HG03095 (cell line): ENCODE measurements at regions not wholly inside any gene's neighbourhood (a gene's known extent, or its start where the extent isn't known, plus 50 kb on each side); places are given as distances from the start of the nearest gene placed in this dataset.
A peak's percentile ranks its signal among the peaks of the same experiment; 100 is the strongest.
"Not testable (repeated sequence)": the region's sequence is repeated elsewhere in the genome, so short reads cannot be mapped to it uniquely, and the experiment has no call there.

Experiments
- ATAC-seq: cut with Tn5 transposase; IDR thresholded peaks from one replicate; pipeline ENCODE4 v1.9.1; 2021; ENCODE audit warnings: moderate library complexity; ENCODE audit not compliant: unreplicated experiment

DNA sequence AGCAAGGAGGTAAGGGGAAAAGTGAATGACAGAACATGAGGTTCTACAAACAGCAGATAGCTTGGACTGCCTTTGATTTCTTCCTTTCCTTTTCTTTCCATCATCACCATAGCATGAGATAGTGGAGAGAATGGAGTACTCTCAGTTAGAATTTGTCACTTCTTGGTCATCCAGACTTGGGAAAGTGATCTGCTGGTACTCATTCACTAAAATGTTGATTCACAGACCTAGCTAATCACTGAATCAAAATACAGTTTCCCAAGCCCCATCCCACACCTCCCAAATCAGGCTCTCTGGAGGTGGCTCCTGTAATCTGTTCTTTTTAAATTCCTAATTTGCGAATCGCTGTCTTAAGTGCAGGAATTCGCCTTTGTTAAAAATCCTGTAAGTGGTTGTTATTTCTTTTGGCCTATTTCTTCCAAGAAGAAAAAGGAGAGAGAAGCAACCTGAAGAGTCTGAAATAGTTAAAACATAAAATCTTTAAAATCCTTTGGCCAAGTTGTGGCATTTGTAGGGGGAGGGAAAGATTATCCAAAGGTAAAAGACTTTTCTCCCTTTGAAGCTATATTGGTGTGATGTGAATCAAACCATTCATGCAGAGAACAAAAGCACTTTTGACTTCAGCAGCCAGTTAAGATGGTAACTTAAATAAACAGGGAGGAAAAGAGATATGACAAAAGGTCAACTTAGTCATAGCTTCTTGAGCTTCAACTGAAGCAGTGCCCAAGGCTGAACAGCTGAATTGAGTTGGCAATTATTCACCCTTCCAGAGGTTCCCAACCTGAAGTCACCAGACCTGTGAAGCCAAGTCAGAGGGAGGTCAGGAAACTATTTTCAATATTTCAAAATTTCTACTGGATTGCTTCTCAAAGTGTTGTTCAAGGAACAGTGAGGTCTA is 255.1 kb upstream of the KRR1 start:
- no peak for ATAC-seq

DNA sequence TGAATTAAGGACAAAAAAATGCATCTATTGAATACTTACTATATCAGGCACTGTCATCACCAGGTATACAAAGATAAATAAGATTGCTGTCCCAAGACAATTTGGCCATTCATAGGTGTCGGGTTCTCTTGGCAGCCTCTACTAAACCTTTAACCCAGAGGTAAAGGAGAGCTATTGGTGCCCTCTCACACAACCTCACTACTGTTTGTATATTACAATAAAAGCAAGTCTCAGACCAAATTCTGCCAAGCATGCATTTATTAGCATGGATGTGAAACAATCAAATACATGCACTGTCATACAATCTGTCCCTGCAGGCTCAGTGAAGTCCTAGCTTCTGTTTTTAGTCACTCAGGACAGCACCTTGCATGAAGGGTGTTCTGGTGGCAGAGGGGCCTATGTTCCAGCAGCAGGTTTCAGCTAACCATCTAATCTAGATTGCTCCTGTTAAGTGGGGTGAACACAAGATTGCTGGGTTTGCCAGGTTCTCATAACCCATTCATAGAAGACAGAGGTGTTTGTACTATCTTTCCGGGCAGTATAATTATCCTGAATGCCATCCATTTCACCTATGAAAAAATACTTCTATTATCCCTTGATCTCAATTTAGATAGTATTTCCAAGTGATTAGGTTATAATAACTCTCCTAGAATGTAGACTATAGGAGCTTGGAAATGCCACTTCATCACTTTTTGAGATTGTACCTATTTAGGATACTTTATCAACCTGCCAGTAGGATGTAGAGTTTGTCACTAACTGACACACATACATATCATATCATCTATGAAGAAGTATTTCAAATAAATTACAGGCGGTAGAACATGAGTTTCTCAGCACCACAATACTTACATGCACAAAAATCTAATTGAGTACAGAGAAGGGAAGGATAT is 254.0 kb upstream of the KRR1 start:
- no peak for ATAC-seq

DNA sequence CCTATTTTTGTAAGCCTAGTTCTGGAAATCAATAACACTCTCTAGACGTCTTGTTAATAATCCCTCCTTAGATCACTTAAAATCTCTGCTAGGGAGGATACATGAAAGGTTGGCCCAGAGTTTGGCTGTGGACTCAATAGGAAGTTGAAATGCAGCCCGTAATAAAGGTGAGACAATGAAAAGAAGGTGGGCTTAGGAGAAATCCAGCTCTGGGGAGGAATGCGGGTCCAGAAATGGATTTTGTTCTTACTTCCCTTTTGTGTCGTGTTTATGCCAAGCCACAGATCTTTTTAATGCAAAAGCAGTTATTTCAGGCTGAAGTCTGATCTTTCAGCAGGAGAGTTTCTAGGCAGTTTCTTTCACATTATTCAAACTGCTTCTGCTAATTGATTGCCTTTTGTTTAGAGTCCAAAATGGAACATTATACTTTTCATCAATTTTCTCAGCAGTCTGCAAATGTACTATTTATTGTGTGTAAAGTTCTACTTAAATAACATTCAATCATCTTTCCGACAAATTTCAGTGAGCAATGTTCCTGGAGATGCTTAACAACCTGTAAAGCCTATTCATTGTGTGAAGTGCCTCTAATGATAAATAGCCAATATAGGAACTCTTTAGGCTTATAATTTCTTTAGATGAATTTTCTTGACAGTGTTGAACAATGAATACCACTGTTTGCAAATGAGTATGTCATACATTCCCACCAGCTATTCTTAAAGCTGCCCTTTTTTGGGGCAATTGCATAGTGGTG is 252.9 kb upstream of the KRR1 start:
- ATAC-seq, result no peak

DNA sequence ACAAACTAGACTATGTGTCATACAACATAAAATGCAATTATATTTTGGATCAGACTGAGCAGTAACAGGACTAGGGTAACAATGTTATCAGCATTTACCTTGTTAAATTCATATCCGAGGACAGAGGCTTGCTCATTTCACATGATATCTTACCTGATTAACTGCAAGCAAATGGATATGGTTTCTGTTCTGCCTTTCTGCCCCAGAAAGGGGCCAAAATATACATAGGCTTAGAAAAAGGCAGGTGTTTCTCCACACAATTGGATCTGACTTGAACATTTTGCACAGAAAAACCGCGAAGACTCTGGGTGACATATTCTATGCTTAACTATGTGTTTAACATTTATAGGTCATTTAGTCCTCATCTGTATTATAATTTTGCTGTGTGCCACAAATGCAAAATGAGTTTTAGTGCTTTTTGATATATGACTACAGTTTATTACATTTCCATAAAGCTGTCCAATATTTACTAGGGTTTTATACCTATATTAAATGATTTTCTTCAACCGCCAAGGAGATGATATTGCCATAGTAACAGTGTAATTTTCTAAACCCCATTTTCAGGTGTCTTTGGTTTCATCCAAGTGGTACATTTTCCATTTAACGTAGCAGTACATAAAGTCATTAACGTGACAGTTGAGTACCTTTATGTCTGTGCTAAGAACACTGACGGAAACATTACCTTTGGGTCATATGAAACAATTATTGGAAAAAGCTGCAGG is 249.3 kb upstream of the KRR1 start:
- ATAC-seq, result no peak

DNA sequence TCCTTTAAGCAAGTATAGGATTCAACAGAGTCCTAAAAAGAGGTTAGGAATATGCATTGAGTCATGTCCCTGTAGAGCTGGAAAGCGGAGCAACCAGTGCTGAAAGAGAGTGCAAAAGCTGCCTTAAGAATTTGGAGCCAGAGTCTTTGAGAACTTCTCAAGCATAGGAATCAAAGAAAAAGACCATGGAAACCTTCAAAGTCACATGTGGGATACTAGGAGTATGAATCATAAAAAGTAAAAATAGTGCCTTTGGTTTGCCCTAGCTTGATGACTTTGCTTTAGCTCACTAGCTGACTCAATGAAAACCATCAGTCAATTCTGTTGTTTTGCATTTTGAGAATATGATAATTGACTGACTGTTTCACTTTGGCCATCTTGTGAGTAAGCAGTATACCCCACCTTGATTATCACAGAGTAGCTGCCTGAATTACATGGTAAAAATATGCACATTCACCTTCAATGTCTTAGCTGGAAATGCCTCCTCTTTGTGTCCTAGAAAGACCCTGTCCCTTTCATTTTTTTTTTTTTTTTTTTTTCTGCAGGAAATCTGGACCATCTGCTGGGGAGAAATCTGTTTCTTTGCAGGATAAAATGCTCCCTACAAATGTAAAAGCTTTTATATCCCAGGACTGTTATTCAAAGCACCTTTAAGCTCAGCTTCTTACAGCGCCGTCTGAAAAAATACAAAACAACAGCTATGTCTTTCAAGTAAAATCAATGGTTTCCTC is 248.6 kb upstream of the KRR1 start:
- peak; percentile 62 for ATAC-seq

DNA sequence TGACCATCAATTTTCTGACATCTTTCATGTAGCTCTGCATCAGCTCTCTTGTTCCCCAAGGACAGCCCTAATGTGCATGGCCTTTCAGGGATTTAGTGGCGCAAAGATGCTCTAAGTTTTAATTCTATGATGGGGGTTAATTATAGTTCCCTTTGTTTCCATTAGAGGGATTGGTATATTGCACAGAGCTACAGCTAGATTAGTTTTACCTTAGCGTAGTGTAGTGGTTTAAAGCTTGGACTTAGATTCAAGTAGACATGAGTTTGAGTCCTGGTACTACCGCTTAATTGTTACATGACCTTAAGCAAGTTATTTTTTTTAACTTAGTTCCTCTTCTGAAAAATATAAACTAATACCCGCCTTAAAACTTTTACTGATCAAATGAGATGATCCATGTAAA is 247.8 kb upstream of the KRR1 start:
- ATAC-seq, result no peak

DNA sequence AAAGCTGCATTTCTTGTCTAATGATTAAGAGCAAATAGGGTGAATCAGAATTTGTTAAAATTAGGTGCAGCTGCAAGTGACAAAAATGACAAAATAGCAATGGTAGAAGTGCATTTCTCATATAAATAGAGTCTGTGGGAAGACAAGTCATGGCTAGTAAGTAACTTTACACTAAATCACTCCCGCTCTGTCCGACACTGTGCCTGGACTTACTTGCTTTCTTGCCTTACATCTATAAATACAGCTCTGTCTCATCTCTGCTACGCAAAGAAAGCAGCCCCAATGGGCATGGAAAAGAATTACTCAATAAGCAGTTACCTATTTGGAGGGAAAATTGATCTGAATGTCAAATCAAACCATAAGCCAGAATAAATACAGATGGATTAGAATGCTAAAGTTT is 245.4 kb upstream of the KRR1 start:
- ATAC-seq, result no peak

DNA sequence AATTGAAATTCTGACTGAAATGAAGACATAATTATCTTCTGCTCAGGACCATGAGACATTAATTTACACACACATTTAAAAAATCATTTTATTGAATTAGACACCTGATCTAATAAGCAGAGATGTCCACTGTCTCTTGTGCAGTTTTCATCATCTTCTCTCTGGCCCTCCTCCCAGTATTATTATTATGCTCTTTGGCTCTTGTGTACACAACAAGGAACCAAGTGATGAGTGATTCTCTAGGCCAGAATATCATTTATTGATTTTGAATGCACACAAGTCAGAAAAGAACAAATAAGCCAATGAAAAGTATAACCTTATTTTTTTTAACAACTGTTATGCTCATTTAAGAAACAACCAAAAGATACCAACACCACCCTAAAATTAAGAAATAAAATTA is 244.7 kb upstream of the KRR1 start:
- ATAC-seq, result no peak

DNA sequence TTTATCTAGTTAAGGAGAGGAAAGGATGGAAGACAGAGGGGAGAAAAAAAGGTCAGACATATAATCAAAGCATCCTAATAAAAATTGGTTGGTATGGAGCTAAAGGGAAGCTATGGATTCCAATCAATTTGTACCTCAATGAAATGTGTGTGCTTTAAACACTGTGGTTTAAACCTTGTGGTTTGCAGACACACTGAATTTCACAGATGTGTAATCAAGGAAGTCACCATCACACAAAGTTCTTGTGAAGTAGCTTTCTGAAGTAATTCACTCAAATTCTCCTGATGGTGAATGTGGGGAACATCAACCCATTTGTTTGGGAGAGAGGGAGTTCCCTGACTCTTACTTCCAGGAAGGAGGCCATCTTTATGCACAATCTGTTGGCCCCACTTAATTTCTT is 243.3 kb upstream of the KRR1 start:
- ATAC-seq, result no peak

DNA sequence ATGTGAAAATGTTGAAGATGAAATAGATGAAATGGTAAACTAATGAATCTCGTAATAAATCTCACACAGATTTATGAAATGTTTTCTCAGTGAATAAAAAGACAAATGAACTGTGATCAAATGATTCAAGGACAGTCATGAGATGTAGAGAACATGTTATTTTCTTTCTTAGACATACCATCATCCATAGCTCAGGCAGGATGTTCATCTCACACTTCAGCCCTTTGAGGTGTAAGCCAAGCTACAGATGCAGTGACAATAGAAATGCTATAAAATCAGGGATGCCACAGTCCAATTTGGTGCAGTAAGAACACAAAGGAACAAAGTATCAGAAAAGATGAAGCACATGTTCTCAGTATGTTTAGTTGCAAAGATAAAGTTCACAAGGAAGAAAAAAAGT is 242.7 kb upstream of the KRR1 start:
- ATAC-seq, result no peak

DNA sequence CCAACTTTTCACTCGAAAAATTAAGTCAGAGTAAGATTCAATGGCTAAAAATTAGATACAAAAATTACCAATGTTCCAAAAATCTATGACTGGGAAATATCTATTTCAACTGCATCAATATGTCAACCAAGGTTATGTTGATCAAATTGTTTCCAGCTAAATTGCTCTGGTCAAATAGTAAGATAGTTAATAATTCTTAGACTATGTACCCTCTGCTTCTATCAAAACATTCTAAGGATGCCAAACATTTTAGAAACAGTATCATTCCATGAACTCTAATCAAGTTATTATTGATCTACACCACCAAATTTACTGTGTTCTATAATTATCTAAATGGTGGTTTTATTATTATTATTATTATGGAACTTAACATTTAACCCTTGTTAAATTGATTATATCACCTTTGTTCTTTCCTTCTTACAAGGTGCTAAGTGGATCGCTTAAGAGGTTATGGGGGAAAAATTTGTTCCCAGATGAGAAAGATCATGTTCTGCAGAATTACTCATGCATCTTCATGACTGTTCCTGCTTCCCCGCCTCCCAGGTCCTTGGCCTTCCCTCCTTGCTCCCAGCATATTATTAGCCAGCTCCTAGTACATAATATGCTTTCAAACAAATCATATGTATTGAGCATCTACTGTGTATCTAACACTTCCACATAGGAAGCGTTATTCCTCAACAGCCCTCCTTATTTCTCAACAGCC is 240.5 kb upstream of the KRR1 start:
- ATAC-seq, result no peak

DNA sequence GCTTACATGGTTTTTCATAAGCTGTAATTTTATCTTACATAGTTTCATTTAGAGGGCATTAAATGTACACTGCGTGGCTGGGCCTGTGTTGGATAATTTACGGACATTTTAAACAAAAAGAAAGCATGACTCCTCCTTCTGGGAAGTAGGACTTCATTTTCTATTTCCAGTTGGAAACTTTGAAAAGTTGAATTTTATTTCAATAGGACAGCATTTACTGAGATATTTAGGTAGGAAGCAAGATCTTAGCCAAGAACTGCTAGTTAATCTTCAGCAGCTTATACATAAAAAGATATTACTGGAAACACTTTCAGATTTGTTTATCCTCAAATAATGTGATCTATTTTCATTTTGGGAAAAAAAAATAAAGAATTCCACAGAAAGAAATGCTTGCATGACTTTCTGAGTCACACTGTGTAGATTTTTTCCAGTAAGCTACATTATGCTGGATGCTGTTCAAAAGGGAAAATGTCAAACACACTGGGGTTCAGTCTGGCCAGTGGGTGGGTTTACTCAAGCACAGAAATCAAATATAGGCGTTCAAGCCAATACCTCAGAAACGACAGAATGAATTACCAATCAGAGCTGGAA is 239.4 kb upstream of the KRR1 start:
- no peak for ATAC-seq

DNA sequence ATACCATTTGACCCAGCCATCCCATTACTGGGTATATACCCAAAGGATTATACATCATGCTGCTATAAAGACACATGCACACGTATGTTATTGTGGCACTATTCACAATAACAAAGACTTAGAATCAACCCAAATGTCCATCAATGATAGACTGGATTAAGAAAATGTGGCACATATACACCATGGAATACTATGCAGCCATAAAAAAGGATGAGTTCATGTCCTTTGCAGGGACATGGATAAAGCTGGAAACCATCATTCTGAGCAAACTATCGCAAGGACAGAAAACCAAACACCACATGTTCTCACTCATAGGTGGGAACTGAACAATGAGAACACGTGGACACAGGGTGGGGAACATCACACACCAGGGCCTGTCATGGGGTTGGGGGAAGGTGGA is 237.6 kb upstream of the KRR1 start:
- not testable (repeated sequence) for ATAC-seq

DNA sequence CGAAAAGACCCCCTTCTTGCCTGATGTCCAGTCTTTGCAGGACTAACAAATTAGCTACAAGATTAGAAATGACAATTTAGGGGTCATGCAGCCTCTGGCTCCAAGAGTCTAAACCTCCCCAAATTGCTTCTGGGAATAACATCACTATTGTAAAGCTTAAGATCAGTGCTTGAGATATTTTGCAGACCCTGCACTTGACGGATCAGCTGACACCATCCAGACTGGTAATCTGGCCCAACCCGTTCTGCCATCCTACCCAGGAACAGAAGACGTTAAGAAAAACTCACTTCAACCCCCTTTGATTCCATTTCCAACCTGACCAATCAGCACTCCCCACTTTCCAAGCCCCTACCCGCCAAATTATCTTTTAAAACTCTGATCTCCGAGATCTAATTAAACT is 236.7 kb upstream of the KRR1 start:
- no peak for ATAC-seq

DNA sequence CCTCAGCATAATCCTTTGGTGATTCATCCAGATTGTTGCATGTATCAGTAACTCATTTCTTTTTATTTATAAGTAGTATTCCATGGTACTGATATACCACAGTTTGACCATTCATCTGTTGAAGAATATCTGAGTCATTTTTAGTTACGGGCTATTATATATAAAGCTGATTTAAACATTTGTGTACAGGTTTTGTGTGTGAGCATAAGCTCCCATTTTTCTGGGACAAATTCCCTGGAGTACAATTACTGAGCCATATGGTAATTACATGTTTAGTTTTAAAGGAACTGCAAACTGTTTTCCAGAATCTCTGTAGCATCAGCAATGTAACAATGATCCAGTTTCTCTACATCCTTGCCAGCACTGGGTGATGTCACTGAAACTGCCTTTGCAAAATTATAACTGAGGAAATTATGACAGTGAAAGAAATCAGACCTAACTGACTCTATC is 236.2 kb upstream of the KRR1 start:
- no peak for ATAC-seq

DNA sequence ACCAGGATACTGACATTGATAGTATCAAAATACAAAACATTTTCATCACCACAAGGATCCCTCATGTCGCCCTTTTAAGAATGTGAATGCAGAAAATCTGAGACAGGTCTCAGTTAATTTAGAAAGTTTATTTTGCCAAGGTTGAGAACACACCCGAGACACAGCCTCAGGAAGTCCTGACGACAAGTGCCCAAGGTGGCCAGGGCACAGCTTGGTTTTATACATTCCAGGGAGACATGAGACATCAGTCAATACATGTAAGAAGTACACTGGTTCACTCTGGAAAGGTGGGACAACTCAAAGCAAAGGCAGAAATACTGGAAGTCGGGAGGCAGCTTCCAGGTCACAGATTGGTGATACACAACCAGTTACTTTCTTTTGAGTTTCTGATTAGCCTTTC is 235.2 kb upstream of the KRR1 start:
- no peak for ATAC-seq

DNA sequence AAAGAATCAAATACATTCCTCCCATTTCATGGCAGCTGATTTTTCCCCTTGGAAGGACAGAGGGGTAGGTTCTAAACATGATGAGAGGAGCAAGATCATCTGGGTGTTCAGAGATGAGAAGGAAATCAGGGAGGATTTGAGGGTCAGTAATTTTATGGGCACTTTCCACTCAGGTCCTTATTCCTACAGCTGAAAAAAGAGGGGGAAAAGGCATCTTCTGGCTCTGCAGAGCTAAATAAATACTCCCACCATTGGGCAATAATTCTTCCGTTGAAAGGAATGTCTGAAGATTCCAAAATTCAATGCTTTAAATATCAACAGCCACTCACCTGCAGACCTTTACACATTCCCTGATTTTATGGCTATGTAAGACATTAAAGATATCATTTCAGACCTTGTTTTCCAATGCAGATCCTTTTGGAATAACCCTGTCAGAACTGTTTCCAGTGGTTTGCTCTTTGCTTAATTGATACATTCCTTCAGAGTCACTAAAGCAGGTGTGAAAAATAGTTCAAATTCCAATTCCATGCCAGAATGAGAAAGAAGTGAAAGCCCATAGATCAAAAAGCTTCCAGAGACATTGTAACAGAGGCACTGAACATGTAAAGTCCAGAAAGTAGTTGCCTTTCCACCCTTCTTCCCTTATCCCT is 233.3 kb upstream of the KRR1 start:
- no peak for ATAC-seq

DNA sequence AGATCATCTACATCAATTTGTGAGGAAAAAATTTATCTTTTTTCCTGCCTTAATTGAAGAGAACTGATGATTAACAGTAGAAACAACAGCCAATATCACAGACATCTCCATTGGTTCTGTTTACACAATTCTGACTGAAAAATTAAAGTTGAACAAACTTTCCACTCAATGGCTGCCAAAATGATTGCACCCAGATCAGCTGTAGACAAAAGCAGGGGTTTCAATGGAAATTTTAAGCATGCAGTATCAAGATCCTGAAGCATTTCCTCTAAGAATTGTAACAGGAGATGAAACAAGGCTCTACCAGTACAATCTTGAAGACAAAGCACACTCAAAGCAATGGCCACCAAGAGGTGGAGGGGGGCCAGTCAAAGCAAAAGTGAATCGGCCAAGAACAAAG is 231.6 kb upstream of the KRR1 start:
- no peak for ATAC-seq
